DOHH2 (cell line): ENCODE measurements at regions not wholly inside any gene's neighbourhood (a gene's known extent, or its start where the extent isn't known, plus 50 kb on each side); places are given as distances from the start of the nearest gene placed in this dataset.

ENCODE experiments used
- CTCF ChIP-seq: fragments of 200-600 bp; sonication (generic); IDR thresholded peaks from one replicate; pipeline ENCODE4 v1.5.1; 2014; ENCODE audit warnings: antibody characterized with exemption, mild to moderate bottlenecking, low read depth, low read length; ENCODE audit not compliant: poor library complexity, severe bottlenecking
- EZH2phosphoT487 ChIP-seq: fragments of 200-600 bp; sonication (generic); IDR thresholded peaks from 2 replicates; pipeline ENCODE4 v1.6.1; 2017; ENCODE audit warnings: borderline replicate concordance, mild to moderate bottlenecking, antibody characterized with exemption, low read length, moderate library complexity, mixed read lengths

- no peak for TF ChIP-seq CTCF
- TF ChIP-seq EZH2phosphoT487 = no peak
These were observed 263.1 kb upstream of the PTGER4 start for GRCh38 chr5:40416588-40416987.
